Mesothelial cell of epicardium (in vitro differentiated cells): ENCODE measurements at regions not wholly inside any gene's neighbourhood (a gene's known extent, or its start where the extent isn't known, plus 50 kb on each side); places are given as distances from the start of the nearest gene placed in this dataset.

Experiments used
- DNase-seq, 2 experiments: peaks; one replicate each; pipeline ENCODE4 v3.0.0; 2021; ENCODE audit warnings: low spot score in 2 of 2; ENCODE audit not compliant: unreplicated experiment in 2 of 2
- H3K27ac Mint-ChIP-seq: 2 replicates; pipeline ENCODE4 v1.8.0; 2021; ENCODE audit warnings: mixed read lengths
- H3K27me3 Mint-ChIP-seq: 2 replicates; pipeline ENCODE4 v1.8.0; 2021; ENCODE audit warnings: low read depth, mixed read lengths
- H3K36me3 Mint-ChIP-seq: 2 replicates; pipeline ENCODE4 v1.8.0; 2021; ENCODE audit warnings: mixed read lengths
- H3K4me1 Mint-ChIP-seq: 2 replicates; pipeline ENCODE4 v1.8.0; 2021; ENCODE audit warnings: mixed read lengths
- H3K4me3 Mint-ChIP-seq: 2 replicates; pipeline ENCODE4 v1.8.0; 2021; ENCODE audit warnings: mild to moderate bottlenecking, moderate library complexity, mixed read lengths
- H3K9me3 Mint-ChIP-seq: 2 replicates; pipeline ENCODE4 v1.8.0; 2021; ENCODE audit warnings: mixed read lengths
- TF ChIP-seq, protein P1 (sequence below): fragments of 200-600 bp; sonication (generic); IDR thresholded peaks from one replicate; pipeline ENCODE4 v1.5.0; 2021; ENCODE audit warnings: antibody characterized with exemption; ENCODE audit not compliant: unreplicated experiment

DNA sequence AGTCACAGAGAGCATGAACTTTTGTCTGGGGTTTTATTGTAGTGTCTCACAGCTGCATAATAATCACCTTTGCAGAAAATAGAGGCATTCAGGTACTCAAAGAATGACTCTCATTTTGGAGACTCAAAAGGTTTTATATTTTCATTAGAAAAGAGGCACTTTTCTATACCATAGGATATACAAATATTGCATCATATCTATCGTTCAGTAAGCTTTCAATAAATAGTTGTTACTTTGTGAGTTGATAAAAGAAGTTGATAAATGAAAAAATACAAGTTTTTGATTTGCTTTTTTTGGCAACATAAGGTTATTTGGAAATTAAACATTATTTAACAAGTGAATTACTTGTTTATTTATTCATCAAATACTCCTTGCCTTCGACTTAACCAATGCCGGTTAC is 279.9 kb downstream of the ARL4A start:
- no peaks in the 10 kb centered on the region for H3K27me3 Mint-ChIP-seq
- H3K27ac Mint-ChIP-seq = no peak overlapping the region
- no peaks in the 10 kb centered on the region for H3K36me3 Mint-ChIP-seq
- no peaks in the 10 kb centered on the region for H3K9me3 Mint-ChIP-seq
- peaks cover 60% of the 10 kb centered on the region for H3K4me1 Mint-ChIP-seq
- TF ChIP-seq, protein P1, sequence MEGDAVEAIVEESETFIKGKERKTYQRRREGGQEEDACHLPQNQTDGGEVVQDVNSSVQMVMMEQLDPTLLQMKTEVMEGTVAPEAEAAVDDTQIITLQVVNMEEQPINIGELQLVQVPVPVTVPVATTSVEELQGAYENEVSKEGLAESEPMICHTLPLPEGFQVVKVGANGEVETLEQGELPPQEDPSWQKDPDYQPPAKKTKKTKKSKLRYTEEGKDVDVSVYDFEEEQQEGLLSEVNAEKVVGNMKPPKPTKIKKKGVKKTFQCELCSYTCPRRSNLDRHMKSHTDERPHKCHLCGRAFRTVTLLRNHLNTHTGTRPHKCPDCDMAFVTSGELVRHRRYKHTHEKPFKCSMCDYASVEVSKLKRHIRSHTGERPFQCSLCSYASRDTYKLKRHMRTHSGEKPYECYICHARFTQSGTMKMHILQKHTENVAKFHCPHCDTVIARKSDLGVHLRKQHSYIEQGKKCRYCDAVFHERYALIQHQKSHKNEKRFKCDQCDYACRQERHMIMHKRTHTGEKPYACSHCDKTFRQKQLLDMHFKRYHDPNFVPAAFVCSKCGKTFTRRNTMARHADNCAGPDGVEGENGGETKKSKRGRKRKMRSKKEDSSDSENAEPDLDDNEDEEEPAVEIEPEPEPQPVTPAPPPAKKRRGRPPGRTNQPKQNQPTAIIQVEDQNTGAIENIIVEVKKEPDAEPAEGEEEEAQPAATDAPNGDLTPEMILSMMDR = no peak
- DNase-seq = no peak
- H3K4me3 Mint-ChIP-seq = no peak overlapping the region

DNA sequence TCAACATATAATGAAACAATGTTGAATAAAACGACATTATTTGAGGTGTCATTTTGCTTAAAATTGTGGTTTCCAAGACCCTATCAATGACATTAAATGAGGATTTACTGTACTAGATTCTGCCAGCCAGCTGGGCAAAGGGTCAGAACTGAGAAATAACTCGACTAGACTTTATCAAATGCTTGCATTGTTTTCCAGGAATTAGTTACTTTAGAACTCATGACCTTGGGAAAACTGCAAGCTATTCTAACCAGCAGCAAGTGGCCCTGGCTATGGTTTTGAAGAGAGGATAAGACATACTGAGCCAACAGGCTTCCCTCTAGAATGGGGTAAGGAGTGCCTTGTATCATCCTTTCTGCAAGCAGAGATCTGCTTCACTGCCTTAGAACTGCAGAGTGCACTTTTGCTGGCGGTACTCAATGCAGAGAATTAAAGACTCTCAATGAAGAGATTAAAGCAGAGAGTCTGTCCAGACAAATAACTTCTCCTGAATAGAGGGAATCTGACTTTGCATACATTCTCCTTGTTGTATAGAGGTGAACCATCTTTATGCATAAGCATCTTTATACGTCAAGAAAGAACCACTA is 281.5 kb downstream of the ARL4A start:
- H3K9me3 Mint-ChIP-seq = no peaks in the 10 kb centered on the region
- no peak overlapping the region for H3K27ac Mint-ChIP-seq
- TF ChIP-seq, protein P1 = no peak
- DNase-seq = no peak
- no peaks in the 10 kb centered on the region for H3K27me3 Mint-ChIP-seq
- no peaks in the 10 kb centered on the region for H3K36me3 Mint-ChIP-seq
- no peak overlapping the region for H3K4me3 Mint-ChIP-seq
- peaks cover 47% of the 10 kb centered on the region for H3K4me1 Mint-ChIP-seq

DNA sequence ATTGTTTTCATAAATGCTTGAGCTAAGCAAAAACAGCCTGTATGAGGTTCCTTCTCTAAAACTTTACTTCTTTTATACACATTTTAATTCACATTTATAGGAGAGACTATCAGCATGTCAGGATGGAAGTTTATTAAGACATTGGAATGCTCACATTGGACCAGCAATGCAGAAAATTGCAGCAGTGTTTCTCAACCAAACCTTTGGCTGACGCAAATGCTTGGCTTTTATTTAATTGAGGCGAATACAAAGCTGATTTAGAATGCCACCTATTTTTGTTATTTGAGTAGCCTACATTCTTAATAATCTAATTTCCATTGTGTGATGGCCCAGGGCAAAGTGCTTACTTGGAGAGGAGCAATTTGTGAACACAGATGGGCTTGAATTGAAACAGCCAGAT is 283.2 kb downstream of the ARL4A start:
- TF ChIP-seq, protein P1 = no peak
- Mint-ChIP-seq H3K27me3 (no peaks in the 10 kb centered on the region), H3K4me1 (peaks cover 35% of the 10 kb centered on the region), H3K36me3 (peaks cover 1% of the 10 kb centered on the region), H3K9me3 (peaks cover 7% of the 10 kb centered on the region), H3K4me3 (no peak overlapping the region), H3K27ac (no peak overlapping the region)
- no peak for DNase-seq

DNA sequence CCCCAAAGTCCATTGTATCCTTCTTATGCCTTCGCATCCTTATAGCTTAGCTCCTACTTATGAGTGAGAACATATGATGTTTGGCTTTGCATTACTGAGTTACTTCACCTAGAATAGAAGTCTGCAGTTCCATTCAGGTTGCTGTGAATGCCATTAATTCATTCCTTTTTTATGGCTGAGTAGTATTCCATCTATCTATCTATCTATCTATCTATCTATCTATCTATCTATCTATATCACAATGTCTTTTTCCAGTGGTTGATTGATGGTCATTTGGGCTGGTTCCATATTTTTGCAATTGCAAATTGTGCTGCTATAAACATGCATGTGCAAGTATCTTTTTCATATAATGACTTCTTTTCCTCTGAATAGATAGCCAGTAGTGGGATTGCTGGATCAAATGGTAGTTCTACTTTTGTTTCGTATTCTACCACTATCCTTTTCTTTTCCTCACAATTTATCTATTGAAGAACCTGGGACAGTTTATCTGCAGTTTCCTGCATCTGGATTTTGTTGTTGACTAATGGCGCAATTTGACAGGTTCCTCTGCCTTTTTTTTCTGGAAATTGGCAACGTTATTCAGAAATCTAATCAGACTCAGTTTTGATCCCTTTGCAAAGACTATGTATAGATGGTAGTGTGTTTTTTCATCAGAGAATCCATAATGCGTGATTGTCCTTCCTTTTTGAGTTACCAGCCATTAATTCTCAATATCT is 287.2 kb downstream of the ARL4A start:
- Mint-ChIP-seq H3K36me3 (peaks cover 1% of the 10 kb centered on the region), H3K4me3 (no peak overlapping the region), H3K27me3 (no peaks in the 10 kb centered on the region), H3K9me3 (peaks cover 18% of the 10 kb centered on the region), H3K27ac (no peak overlapping the region), H3K4me1 (peaks cover 16% of the 10 kb centered on the region)
- no peak for DNase-seq
- TF ChIP-seq, protein P1 = no peak

DNA sequence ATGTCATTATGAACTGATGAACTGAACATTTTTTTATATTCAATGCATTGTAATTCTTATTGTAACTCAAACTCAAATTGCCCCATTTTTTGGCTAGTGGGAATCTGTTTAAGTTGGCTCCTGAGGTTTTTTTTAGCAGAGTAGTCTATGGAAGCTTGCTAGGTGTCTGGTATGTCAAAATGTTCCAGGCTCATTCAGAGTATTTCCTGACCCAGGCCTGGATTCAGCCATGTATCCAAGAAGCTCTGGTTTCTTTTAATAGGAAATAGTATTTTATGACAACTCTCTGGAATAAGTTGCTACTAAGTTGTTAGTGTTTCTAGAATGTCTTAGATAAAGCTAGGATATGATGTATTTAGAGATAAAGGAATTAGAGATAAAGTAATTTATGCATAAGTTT is 288.0 kb downstream of the ARL4A start:
- Mint-ChIP-seq H3K27ac (no peak overlapping the region), H3K4me1 (peaks cover 11% of the 10 kb centered on the region), H3K9me3 (peaks cover 18% of the 10 kb centered on the region), H3K36me3 (peaks cover 1% of the 10 kb centered on the region), H3K4me3 (no peak overlapping the region), H3K27me3 (no peaks in the 10 kb centered on the region)
- DNase-seq = no peak
- TF ChIP-seq, protein P1 = no peak
